BLaER1 (cell line): ENCODE measurements at regions not wholly inside any gene's neighbourhood (a gene's known extent, or its start where the extent isn't known, plus 50 kb on each side); places are given as distances from the start of the nearest gene placed in this dataset.

Experiments used
- H3K27ac ChIP-seq: shearing (Covaris generic); formaldehyde crosslinking; 2 replicates; pipeline ENCODE4 v1.8.1; 2022
- H3K27me3 ChIP-seq: shearing (Covaris generic); formaldehyde crosslinking; 2 replicates; pipeline ENCODE4 v1.8.1; 2022
- H3K36me3 ChIP-seq: shearing (Covaris generic); formaldehyde crosslinking; 2 replicates; pipeline ENCODE4 v1.8.1; 2022
- H3K4me1 ChIP-seq: shearing (Covaris generic); formaldehyde crosslinking; 2 replicates; pipeline ENCODE4 v1.8.1; 2022
- H3K4me2 ChIP-seq: shearing (Covaris generic); formaldehyde crosslinking; 2 replicates; pipeline ENCODE4 v1.8.1; 2022
- H3K4me3 ChIP-seq: shearing (Covaris generic); formaldehyde crosslinking; 2 replicates; pipeline ENCODE4 v1.8.1; 2022
- H3K9ac ChIP-seq: shearing (Covaris generic); formaldehyde crosslinking; 2 replicates; pipeline ENCODE4 v1.8.1; 2022
- H3K9me3 ChIP-seq: shearing (Covaris generic); formaldehyde crosslinking; 2 replicates; pipeline ENCODE4 v1.8.1; 2022
- H4K20me1 ChIP-seq: shearing (Covaris generic); formaldehyde crosslinking; 2 replicates; pipeline ENCODE4 v1.8.1; 2022
- Cebpa-rat ChIP-seq: shearing (Covaris generic); IDR thresholded peaks from 2 replicates; pipeline ENCODE4 v1.8.1; 2022

- no peaks in the 10 kb centered on the region for H3K9me3 ChIP-seq
- H4K20me1 ChIP-seq = no peaks in the 10 kb centered on the region
- H3K4me3 ChIP-seq = no peak overlapping the region
- H3K27ac ChIP-seq = no peak overlapping the region
- no peak overlapping the region for H3K9ac ChIP-seq
- no peak for TF ChIP-seq Cebpa-rat
- no peak overlapping the region for H3K4me2 ChIP-seq
- no peaks in the 10 kb centered on the region for H3K27me3 ChIP-seq
- peaks cover 3% of the 10 kb centered on the region for H3K4me1 ChIP-seq
- H3K36me3 ChIP-seq = no peaks in the 10 kb centered on the region
These were observed 57.5 kb upstream of the ADRB2 start for GRCh38 chr5:148768806-148769415.

- Histone ChIP-seq H3K9ac (no peak overlapping the region), H3K4me1 (peaks cover 9% of the 10 kb centered on the region), H3K4me3 (no peak overlapping the region), H3K4me2 (no peak overlapping the region), H3K9me3 (no peaks in the 10 kb centered on the region), H3K27me3 (no peaks in the 10 kb centered on the region), H3K27ac (no peak overlapping the region), H3K36me3 (no peaks in the 10 kb centered on the region), H4K20me1 (no peaks in the 10 kb centered on the region)
- TF ChIP-seq Cebpa-rat = no peak
These were observed 56.5 kb upstream of the ADRB2 start for GRCh38 chr5:148769941-148770340.

- Histone ChIP-seq H3K27ac (no peak overlapping the region), H3K9me3 (no peaks in the 10 kb centered on the region), H4K20me1 (no peaks in the 10 kb centered on the region), H3K36me3 (no peaks in the 10 kb centered on the region), H3K9ac (no peak overlapping the region), H3K4me1 (peaks cover 9% of the 10 kb centered on the region), H3K4me3 (no peak overlapping the region), H3K27me3 (no peaks in the 10 kb centered on the region), H3K4me2 (peak overlapping the region; percentile 51)
- no peak for TF ChIP-seq Cebpa-rat
These were observed 52.1 kb upstream of the ADRB2 start for GRCh38 chr5:148774313-148774712.

GRCh38 chr5:148776261-148776660, 50.1 kb upstream of the ADRB2 start:
- Histone ChIP-seq H3K27ac (no peak overlapping the region), H3K9ac (no peak overlapping the region), H3K4me3 (no peak overlapping the region), H3K9me3 (no peaks in the 10 kb centered on the region), H3K36me3 (no peaks in the 10 kb centered on the region), H4K20me1 (no peaks in the 10 kb centered on the region), H3K27me3 (no peaks in the 10 kb centered on the region), H3K4me1 (peaks cover 12% of the 10 kb centered on the region), H3K4me2 (no peak overlapping the region)
- no peak for TF ChIP-seq Cebpa-rat
